ENCODE measurements at regions not wholly inside any gene's neighbourhood (a gene's known extent, or its start where the extent isn't known, plus 50 kb on each side); places are given as distances from the start of the nearest gene placed in this dataset.

DNA sequence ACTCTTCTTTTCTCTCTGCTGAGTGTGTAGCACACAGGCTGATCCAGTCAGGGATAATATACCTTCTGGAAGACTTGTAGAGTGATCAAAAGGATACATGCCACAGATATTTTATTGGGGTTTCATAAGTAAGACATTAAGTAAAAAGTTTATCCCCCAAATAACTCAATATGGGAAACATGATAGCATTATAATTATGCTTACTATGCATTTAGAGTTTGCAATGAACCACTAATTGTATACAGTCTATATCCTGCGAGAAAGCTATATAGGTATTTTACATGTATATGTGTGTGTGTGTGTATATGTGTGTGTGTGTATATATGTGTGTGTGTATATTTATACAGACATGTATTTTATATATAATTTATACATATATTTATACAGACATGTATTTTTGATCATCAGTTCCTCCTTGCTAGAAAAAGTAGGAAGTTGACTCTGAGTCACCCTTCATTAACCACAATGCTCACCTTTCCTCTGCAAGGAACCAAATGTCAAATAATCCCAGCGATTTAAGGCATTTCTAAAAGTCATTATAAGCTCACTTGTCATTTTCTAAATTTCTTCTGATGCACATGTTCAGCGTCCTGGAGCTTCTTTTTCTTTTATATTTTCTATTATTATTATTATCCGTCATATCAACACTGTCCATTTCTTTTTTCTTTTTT, 312.5 kb upstream of the OBI1 start:
- TF ChIP-seq, protein P1, sequence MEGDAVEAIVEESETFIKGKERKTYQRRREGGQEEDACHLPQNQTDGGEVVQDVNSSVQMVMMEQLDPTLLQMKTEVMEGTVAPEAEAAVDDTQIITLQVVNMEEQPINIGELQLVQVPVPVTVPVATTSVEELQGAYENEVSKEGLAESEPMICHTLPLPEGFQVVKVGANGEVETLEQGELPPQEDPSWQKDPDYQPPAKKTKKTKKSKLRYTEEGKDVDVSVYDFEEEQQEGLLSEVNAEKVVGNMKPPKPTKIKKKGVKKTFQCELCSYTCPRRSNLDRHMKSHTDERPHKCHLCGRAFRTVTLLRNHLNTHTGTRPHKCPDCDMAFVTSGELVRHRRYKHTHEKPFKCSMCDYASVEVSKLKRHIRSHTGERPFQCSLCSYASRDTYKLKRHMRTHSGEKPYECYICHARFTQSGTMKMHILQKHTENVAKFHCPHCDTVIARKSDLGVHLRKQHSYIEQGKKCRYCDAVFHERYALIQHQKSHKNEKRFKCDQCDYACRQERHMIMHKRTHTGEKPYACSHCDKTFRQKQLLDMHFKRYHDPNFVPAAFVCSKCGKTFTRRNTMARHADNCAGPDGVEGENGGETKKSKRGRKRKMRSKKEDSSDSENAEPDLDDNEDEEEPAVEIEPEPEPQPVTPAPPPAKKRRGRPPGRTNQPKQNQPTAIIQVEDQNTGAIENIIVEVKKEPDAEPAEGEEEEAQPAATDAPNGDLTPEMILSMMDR (IDR thresholded peaks at IDR 0.05), result no peak
- no peak for TF ChIP-seq POLR2A (IDR thresholded peaks at IDR 0.05)

Measured in gastroesophageal sphincter (tissue), 3 donors.